ENCODE measurements at regions not wholly inside any gene's neighbourhood (a gene's known extent, or its start where the extent isn't known, plus 50 kb on each side); places are given as distances from the start of the nearest gene placed in this dataset.
A peak's percentile ranks its signal among the peaks of the same experiment; 100 is the strongest.
"Not testable (repeated sequence)": the region's sequence is repeated elsewhere in the genome, so short reads cannot be mapped to it uniquely, and the experiment has no call there.

DNA sequence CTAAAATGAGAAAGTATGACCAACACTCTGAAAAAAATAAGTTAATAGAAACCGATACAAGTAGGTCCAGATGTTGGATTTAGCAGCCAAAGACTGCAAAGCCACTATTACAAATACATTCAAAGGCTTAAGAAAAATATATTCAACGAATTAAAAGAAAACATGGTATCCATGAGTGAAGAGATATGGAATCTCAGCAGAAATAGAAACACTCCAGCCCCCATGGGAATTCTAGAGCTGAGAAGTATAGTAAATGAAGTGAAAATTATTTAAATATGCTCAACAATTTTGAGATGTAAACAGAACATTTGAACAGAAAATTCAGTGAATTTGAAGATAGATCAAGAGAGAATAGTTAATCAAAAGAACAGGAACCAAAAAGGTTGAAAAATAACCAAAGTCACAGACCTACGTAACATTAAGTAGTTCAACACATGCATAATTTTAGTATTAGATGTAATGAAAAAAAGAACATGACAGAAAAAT, 72.0 kb upstream of the WIPF3 start:
- TF ChIP-seq, protein P1, sequence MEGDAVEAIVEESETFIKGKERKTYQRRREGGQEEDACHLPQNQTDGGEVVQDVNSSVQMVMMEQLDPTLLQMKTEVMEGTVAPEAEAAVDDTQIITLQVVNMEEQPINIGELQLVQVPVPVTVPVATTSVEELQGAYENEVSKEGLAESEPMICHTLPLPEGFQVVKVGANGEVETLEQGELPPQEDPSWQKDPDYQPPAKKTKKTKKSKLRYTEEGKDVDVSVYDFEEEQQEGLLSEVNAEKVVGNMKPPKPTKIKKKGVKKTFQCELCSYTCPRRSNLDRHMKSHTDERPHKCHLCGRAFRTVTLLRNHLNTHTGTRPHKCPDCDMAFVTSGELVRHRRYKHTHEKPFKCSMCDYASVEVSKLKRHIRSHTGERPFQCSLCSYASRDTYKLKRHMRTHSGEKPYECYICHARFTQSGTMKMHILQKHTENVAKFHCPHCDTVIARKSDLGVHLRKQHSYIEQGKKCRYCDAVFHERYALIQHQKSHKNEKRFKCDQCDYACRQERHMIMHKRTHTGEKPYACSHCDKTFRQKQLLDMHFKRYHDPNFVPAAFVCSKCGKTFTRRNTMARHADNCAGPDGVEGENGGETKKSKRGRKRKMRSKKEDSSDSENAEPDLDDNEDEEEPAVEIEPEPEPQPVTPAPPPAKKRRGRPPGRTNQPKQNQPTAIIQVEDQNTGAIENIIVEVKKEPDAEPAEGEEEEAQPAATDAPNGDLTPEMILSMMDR (conservative IDR thresholded peaks at IDR 0.05; ENCODE audit: low read depth, low read length): no peak
- H3K4me3 ChIP-seq (ENCODE audit: low read depth, low read length): no peak overlapping the region
- no peak for DNase-seq (ENCODE audit: low read depth)

DNA sequence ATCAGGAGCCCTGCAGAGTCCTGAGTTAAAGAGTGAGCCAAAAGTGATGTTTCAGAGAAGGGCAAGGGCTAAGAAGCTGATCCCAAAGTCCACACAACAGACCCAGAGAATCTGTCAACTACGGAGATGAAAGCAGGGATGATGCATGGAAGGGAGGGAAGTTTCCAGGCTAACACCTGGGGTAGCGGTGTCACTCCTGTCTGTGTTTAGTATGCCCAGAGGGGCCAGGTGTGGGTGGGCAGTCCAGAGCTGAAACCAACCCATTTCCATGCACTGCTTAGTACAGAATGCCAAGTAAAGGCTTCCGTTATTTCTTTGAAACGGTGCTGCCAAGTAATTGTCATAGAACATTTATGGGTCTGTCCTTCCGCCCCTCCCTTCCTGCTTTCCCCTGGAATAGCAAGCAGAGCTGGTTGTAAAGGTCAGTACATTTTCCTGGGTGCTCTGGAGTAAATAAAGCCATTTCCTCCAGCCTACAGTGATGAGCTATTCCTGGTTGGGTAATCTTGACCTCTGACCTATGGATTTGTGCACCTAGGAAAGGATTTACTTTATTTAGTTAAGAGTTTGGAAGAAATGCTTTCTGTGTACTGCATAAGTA, 58.6 kb upstream of the WIPF3 start:
- not testable (repeated sequence) for H3K4me3 ChIP-seq (ENCODE audit: low read depth, low read length); DNase-seq (ENCODE audit: low read depth)

DNA sequence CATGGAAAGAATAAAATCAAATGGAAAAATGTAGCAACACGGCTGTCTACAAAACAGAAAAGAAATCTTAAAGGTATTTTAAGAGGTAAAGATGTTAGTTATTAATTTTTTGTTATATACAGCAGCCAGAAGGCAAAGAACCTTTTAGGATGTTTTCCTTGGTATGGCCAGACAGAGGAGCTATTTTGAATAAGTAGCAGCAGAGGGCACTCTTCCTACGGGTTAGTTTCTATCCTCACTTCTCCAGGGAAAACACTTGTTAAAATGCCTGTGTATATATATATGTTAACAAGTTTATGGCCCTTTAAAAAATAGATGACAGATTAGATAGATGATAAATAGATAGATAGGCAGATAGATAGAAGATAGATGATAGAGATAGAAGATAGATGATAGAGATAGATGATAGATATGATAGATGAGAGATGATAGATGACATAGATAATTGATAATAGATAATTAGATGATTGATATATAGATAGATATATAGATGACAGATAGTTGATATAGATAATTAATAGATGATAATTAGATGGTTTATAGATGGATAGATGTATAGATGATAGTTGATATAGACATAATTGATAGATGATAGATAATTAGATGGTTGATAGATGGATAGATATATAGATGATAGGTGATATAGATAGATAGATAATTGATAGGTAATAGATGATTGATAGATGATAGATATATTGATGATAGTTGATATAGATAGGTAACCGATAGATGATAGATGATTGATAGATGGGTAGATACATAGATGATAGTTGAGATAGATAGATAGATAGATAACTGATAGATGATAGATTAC, 57.8 kb upstream of the WIPF3 start:
- no peak overlapping the region for H3K4me3 ChIP-seq (ENCODE audit: low read depth, low read length)
- TF ChIP-seq, protein P1 (conservative IDR thresholded peaks at IDR 0.05; ENCODE audit: low read depth, low read length): peak; percentile 63
- DNase-seq (ENCODE audit: low read depth): peak; percentile 78

DNA sequence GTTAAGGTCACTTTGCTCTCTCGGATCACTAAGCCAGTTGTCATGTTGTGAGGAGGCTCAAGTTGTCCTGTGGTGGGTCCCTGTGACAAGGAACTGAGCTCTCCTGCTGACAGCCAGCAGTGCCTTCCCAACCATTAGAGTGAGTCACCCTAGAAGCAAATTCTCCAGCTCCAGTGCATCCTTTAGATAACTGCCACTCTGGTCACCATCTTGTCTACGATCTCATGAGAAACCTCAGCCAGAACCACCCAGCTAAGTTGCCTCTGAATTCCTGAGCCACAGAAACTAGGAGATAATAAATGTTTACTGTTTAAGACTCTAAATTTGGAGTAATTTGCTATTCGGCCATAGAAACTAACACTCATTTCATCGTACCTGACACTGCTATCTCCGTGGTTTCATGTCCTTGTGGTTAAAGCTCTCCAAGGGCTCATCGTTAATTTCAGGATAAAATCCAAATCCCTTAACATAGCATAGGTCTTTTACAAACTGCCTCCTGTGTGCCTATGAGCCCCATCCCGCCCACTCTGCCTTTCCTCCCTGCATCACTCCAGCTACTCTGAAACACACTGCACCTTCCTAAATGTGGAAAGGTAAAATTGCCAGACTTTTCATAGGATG, 56.5 kb upstream of the WIPF3 start:
- no peak overlapping the region for H3K4me3 ChIP-seq (ENCODE audit: low read depth, low read length)
- DNase-seq (ENCODE audit: low read depth): no peak
- TF ChIP-seq, protein P1 (conservative IDR thresholded peaks at IDR 0.05; ENCODE audit: low read depth, low read length): no peak

DNA sequence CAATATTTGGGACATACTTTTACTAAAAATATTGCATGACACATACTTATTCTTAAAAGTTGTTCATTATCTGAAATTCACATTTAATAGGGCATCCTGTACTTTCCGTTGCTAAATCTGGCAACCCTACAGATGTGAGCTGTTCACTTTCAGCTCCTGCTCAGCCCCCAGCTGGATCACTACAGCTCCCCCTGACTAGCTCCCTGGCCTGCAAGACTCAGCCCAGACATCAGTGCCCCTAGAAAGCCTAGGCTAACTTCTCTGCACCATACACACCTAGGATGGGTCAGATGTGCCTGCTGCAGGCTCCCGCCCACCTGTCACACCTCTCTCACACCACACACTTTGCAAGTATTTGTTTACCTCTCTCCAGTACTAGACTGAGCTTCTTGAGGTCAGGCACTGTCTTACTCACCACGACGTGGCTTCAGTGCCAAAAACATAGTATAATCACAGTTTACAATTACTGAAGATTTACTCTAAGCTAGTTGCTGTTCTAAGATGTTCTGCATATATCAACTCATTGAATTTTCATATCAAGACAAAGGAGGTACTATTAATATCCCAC, 55.9 kb upstream of the WIPF3 start:
- not testable (repeated sequence) for DNase-seq (ENCODE audit: low read depth); H3K4me3 ChIP-seq (ENCODE audit: low read depth, low read length)

DNA sequence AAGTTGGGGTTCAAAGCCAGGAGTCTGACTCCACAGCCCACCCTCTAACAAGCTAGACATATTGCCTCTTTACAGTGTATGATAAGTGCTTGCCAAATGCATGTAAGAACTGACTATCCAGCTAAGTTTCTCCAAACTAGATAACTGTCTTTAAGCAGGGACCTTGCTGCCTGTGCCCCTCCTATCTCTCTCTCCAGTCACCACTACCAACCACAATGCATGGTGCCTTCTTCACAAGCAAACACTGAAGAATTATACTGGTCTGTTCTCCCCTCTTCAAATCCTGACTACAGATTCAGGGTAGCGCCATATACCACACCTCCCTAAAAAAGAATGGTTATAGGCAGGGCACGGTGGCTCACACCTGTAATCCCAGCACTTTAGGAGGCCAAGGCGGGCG, 55.3 kb upstream of the WIPF3 start:
- DNase-seq (ENCODE audit: low read depth); H3K4me3 ChIP-seq (ENCODE audit: low read depth, low read length): not testable (repeated sequence)

DNA sequence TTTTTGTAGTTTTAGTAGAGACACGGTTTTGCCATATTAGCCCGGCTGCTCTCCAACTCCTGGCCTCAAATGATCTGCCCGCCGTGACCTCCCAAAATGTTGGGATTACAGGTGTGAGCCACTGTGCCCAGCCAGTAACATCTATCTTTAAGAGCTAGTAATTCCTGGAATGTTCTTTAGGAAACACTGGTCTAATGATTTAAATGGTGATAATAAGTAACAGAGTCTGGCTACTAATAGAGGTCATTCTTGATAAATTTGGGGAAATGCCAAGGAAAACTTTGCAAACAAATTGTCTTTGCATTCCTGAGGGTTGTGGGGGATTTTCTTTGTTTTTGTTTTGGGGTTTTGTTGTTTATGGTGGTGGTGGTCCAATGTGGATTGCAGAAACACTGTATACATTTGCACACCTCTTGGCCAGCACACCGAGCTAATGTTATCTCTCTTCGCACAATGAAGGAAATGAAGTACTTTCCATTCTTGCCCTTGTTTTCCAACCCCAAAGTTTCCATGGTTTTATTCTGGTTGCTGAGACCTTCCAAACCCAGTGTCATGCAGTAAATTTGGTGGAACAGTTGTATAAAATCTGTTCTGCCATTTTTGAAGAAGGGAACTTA, 51.3 kb upstream of the WIPF3 start:
- TF ChIP-seq, protein P1 (conservative IDR thresholded peaks at IDR 0.05; ENCODE audit: low read depth, low read length): no peak
- no peak overlapping the region for H3K4me3 ChIP-seq (ENCODE audit: low read depth, low read length)
- DNase-seq (ENCODE audit: low read depth): no peak

All from choroid plexus epithelial cell (primary cell).